HepG2 (cell line): ENCODE measurements at regions not wholly inside any gene's neighbourhood (a gene's known extent, or its start where the extent isn't known, plus 50 kb on each side); places are given as distances from the start of the nearest gene placed in this dataset.
A peak's percentile ranks its signal among the peaks of the same experiment; 100 is the strongest.

Experiments used
- AHR ChIP-seq: IDR thresholded peaks from 2 replicates; pipeline ENCODE4 v1.6.1; 2018; ENCODE audit warnings: missing genetic modification reagents, missing compliant biosample characterization
- ARID5B ChIP-seq: IDR thresholded peaks from 2 replicates; pipeline ENCODE4 v1.4.0; 2020; ENCODE audit warnings: mild to moderate bottlenecking, missing genetic modification reagents
- ATF3 ChIP-seq: sonication (generic); formaldehyde crosslinking; IDR thresholded peaks from 2 replicates; pipeline ENCODE4 v1.4.0; 2020; ENCODE audit warnings: missing genetic modification reagents
- CSRNP1 ChIP-seq: sonication (generic); formaldehyde crosslinking; IDR thresholded peaks from 2 replicates; pipeline ENCODE4 v1.8.1; 2023; ENCODE audit warnings: mild to moderate bottlenecking, missing genetic modification reagents
- GATA4 ChIP-seq: sonication (generic); IDR thresholded peaks from 2 replicates; pipeline ENCODE4 v1.6.1; 2016; ENCODE audit warnings: antibody characterized with exemption, low read depth, borderline replicate concordance
- JUN ChIP-seq: sonication (generic); formaldehyde crosslinking; IDR thresholded peaks from 2 replicates; pipeline ENCODE4 v1.4.0; 2020; ENCODE audit warnings: mild to moderate bottlenecking, missing genetic modification reagents
- SMARCE1 ChIP-seq: fragments of 450-650 bp; IDR thresholded peaks from 2 replicates; pipeline ENCODE4 v1.6.1; 2017; ENCODE audit warnings: borderline replicate concordance
- SRSF1 ChIP-seq: fragments of 200-400 bp; formaldehyde crosslinking; optimal IDR thresholded peaks from 2 replicates; pipeline ENCODE3; 2017; ENCODE audit warnings: mild to moderate bottlenecking, low read depth, low read length, moderate library complexity
- U2AF1 ChIP-seq: fragments of 200-400 bp; formaldehyde crosslinking; optimal IDR thresholded peaks from 2 replicates; pipeline ENCODE3; 2017; ENCODE audit warnings: mild to moderate bottlenecking, low read depth, low read length
- ZBTB46 ChIP-seq: sonication (generic); formaldehyde crosslinking; IDR thresholded peaks from 2 replicates; pipeline ENCODE4 v1.4.0; 2020; ENCODE audit warnings: mild to moderate bottlenecking, missing genetic modification reagents, borderline replicate concordance
- ZFP36L2 ChIP-seq: sonication (generic); formaldehyde crosslinking; IDR thresholded peaks from 2 replicates; pipeline ENCODE4 v1.4.0; 2020; ENCODE audit warnings: missing genetic modification reagents
- ZNF24 ChIP-seq: fragments of 450-650 bp; IDR thresholded peaks from 2 replicates; pipeline ENCODE4 v1.6.1; 2017; ENCODE audit warnings: antibody characterized with exemption, mild to moderate bottlenecking
- ZNF432 ChIP-seq: sonication (generic); formaldehyde crosslinking; IDR thresholded peaks from 2 replicates; pipeline ENCODE4 v1.5.0; 2020; ENCODE audit warnings: missing genetic modification reagents, mild to moderate bottlenecking, borderline replicate concordance
- ZNF550 ChIP-seq: sonication (generic); formaldehyde crosslinking; IDR thresholded peaks from 2 replicates; pipeline ENCODE4 v1.4.0; 2020; ENCODE audit warnings: mild to moderate bottlenecking, missing genetic modification reagents, borderline replicate concordance
- ZNF598 ChIP-seq: sonication (generic); formaldehyde crosslinking; IDR thresholded peaks from 2 replicates; pipeline ENCODE4 v1.5.1; 2020; ENCODE audit warnings: mild to moderate bottlenecking, missing genetic modification reagents, borderline replicate concordance
- ZNF710 ChIP-seq: sonication (generic); formaldehyde crosslinking; IDR thresholded peaks from 2 replicates; pipeline ENCODE4 v1.5.0; 2020; ENCODE audit warnings: mild to moderate bottlenecking, missing genetic modification reagents, borderline replicate concordance
- ZNF737 ChIP-seq: sonication (generic); formaldehyde crosslinking; IDR thresholded peaks from 2 replicates; pipeline ENCODE4 v1.5.0; 2020; ENCODE audit warnings: missing genetic modification reagents, mild to moderate bottlenecking, borderline replicate concordance
- ZSCAN21 ChIP-seq: sonication (generic); formaldehyde crosslinking; IDR thresholded peaks from 2 replicates; pipeline ENCODE4 v1.8.0; 2022; ENCODE audit warnings: mild to moderate bottlenecking, missing genetic modification reagents, moderate library complexity, borderline replicate concordance

- TF ChIP-seq CSRNP1 (CRISPR knock-in tag) (no peak; the same call in 1 of the 2 replicates), ZNF737 (CRISPR knock-in tag) (no peak), GATA4 (peak; percentile 73; the same call in 1 of the 2 replicates), SRSF1 (no peak), JUN (CRISPR knock-in tag) (no peak), ZNF710 (CRISPR knock-in tag) (peak; percentile 98), ZNF550 (CRISPR knock-in tag) (no peak), ZFP36L2 (CRISPR knock-in tag) (no peak), ATF3 (CRISPR knock-in tag) (peak; percentile 55; the same call in 1 of the 2 replicates), ZSCAN21 (0 out of 2 replicates have a peak, but pooled peaks have one; percentile 37), ZNF598 (no peak), ZNF432 (CRISPR knock-in tag) (no peak), ARID5B (CRISPR knock-in tag) (peak; percentile 96), ZNF24 (0 out of 2 replicates have a peak, but pooled peaks have one; percentile 46), U2AF1 (no peak), SMARCE1 (no peak), ZBTB46 (CRISPR knock-in tag) (no peak), AHR (CRISPR knock-in tag) (no peak)
These were observed 63.3 kb upstream of the KYNU start (continued) for GRCh38 chr2:142813830-142814829.
